GM23338 (cell line): ENCODE measurements at regions not wholly inside any gene's neighbourhood (a gene's known extent, or its start where the extent isn't known, plus 50 kb on each side); places are given as distances from the start of the nearest gene placed in this dataset.

ENCODE experiments used
- CREB1 ChIP-seq: fragments of 250-450 bp; sonication (Bioruptor Pico); IDR thresholded peaks from 2 replicates; pipeline ENCODE4 v1.5.0; 2020; ENCODE audit warnings: low read depth, mild to moderate bottlenecking, moderate library complexity
- ETS1 ChIP-seq: IDR thresholded peaks from 2 replicates; pipeline ENCODE4 v1.6.1; 2016; ENCODE audit warnings: antibody characterized with exemption
- EZH2 ChIP-seq: fragments of 200-600 bp; sonication (generic); IDR thresholded peaks from one replicate; pipeline ENCODE4 v1.8.0; 2017; ENCODE audit warnings: antibody characterized with exemption, mild to moderate bottlenecking, low read depth; ENCODE audit not compliant: unreplicated experiment
- EZH2phosphoT487 ChIP-seq: fragments of 200-600 bp; sonication (generic); IDR thresholded peaks from one replicate; pipeline ENCODE4 v1.8.1; 2018; ENCODE audit warnings: antibody characterized with exemption; ENCODE audit not compliant: unreplicated experiment
- JUNB ChIP-seq: IDR thresholded peaks from one replicate; pipeline ENCODE4 v1.6.1; 2016; ENCODE audit warnings: antibody characterized with exemption; ENCODE audit not compliant: unreplicated experiment
- NANOG ChIP-seq: IDR thresholded peaks from 2 replicates; pipeline ENCODE4 v1.6.1; 2016; ENCODE audit warnings: antibody characterized with exemption, borderline replicate concordance
- POLR2AphosphoS5 ChIP-seq: IDR thresholded peaks from 2 replicates; pipeline ENCODE4 v1.6.1; 2016; ENCODE audit warnings: antibody characterized with exemption, low read depth
- STAT1 ChIP-seq: IDR thresholded peaks from one replicate; pipeline ENCODE4 v1.6.1; 2016; ENCODE audit warnings: antibody characterized with exemption; ENCODE audit not compliant: unreplicated experiment
- ZNF114 ChIP-seq: fragments of 250-450 bp; sonication (Bioruptor Pico); IDR thresholded peaks from 2 replicates; pipeline ENCODE4 v1.5.0; 2020; ENCODE audit warnings: mild to moderate bottlenecking, moderate library complexity
- ZNF331 ChIP-seq: fragments of 250-450 bp; sonication (Bioruptor Pico); IDR thresholded peaks from 2 replicates; pipeline ENCODE4 v1.5.0; 2020; ENCODE audit warnings: low read depth, mild to moderate bottlenecking, moderate library complexity
- TF ChIP-seq, protein P1 (sequence below), 2 experiments: fragments of 200-600 bp in 1 of 2; sonication (generic) in 1 of 2; conservative IDR thresholded peaks; 2 replicates each; pipeline versions ENCODE4 v1.5.1 to v1.6.1; 2016 to 2017; ENCODE audit warnings: antibody characterized with exemption in 2 of 2, low read depth in 2 of 2, mild to moderate bottlenecking in 2 of 2, moderate library complexity in 1 of 2
- TF ChIP-seq, protein P2 (sequence below): IDR thresholded peaks from one replicate; pipeline ENCODE4 v1.6.1; 2018; ENCODE audit warnings: antibody characterized with exemption; ENCODE audit not compliant: unreplicated experiment

- no peak for TF ChIP-seq EZH2phosphoT487
- no peak for TF ChIP-seq CREB1 (CRISPR knock-in tag)
- TF ChIP-seq, protein P1, sequence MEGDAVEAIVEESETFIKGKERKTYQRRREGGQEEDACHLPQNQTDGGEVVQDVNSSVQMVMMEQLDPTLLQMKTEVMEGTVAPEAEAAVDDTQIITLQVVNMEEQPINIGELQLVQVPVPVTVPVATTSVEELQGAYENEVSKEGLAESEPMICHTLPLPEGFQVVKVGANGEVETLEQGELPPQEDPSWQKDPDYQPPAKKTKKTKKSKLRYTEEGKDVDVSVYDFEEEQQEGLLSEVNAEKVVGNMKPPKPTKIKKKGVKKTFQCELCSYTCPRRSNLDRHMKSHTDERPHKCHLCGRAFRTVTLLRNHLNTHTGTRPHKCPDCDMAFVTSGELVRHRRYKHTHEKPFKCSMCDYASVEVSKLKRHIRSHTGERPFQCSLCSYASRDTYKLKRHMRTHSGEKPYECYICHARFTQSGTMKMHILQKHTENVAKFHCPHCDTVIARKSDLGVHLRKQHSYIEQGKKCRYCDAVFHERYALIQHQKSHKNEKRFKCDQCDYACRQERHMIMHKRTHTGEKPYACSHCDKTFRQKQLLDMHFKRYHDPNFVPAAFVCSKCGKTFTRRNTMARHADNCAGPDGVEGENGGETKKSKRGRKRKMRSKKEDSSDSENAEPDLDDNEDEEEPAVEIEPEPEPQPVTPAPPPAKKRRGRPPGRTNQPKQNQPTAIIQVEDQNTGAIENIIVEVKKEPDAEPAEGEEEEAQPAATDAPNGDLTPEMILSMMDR (conservative IDR thresholded peaks at IDR 0.05; ENCODE audit: low read depth in 2 of 2), result no peak
- no peak for TF ChIP-seq JUNB
- TF ChIP-seq EZH2, result no peak
- TF ChIP-seq POLR2AphosphoS5, result no peak
- TF ChIP-seq ZNF114 (CRISPR knock-in tag), result no peak
- TF ChIP-seq, protein P2, sequence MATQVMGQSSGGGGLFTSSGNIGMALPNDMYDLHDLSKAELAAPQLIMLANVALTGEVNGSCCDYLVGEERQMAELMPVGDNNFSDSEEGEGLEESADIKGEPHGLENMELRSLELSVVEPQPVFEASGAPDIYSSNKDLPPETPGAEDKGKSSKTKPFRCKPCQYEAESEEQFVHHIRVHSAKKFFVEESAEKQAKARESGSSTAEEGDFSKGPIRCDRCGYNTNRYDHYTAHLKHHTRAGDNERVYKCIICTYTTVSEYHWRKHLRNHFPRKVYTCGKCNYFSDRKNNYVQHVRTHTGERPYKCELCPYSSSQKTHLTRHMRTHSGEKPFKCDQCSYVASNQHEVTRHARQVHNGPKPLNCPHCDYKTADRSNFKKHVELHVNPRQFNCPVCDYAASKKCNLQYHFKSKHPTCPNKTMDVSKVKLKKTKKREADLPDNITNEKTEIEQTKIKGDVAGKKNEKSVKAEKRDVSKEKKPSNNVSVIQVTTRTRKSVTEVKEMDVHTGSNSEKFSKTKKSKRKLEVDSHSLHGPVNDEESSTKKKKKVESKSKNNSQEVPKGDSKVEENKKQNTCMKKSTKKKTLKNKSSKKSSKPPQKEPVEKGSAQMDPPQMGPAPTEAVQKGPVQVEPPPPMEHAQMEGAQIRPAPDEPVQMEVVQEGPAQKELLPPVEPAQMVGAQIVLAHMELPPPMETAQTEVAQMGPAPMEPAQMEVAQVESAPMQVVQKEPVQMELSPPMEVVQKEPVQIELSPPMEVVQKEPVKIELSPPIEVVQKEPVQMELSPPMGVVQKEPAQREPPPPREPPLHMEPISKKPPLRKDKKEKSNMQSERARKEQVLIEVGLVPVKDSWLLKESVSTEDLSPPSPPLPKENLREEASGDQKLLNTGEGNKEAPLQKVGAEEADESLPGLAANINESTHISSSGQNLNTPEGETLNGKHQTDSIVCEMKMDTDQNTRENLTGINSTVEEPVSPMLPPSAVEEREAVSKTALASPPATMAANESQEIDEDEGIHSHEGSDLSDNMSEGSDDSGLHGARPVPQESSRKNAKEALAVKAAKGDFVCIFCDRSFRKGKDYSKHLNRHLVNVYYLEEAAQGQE, result no peak
- TF ChIP-seq NANOG, result no peak
- no peak for TF ChIP-seq ETS1
- TF ChIP-seq STAT1, result no peak
- no peak for TF ChIP-seq ZNF331 (CRISPR knock-in tag)
Observed at GRCh38 chr17:6285486-6285885, 149.4 kb downstream of the AIPL1 start.
